Right forelimb (tissue), 1 donor: ENCODE measurements at regions not wholly inside any gene's neighbourhood (a gene's known extent, or its start where the extent isn't known, plus 50 kb on each side); places are given as distances from the start of the nearest gene placed in this dataset.
"Not testable (repeated sequence)": the region's sequence is repeated elsewhere in the genome, so short reads cannot be mapped to it uniquely, and the experiment has no call there.

Experiments
- DNase-seq: peaks from one replicate; pipeline ENCODE4 v3.0.0-alpha.2; 2018

- DNase-seq, result no peak
Observed at GRCh38 chr5:18276939-18277338, 642.7 kb downstream of the TAF11L14 start.

GRCh38 chr5:18281947-18282581 lies 647.8 kb downstream of the TAF11L14 start:
- no peak for DNase-seq

GRCh38 chr5:18285257-18285656 lies 651.0 kb downstream of the TAF11L14 start:
- DNase-seq, result no peak

- DNase-seq, result no peak
Observed at GRCh38 chr5:18292146-18292545, 657.9 kb downstream of the TAF11L14 start.

GRCh38 chr5:18295696-18296095 lies 661.4 kb downstream of the TAF11L14 start:
- DNase-seq, result not testable (repeated sequence)

- no peak for DNase-seq
Observed at GRCh38 chr5:18299166-18299565, 664.9 kb downstream of the TAF11L14 start.

GRCh38 chr5:18305288-18305924 lies 671.1 kb downstream of the TAF11L14 start:
- peak; percentile 57 for DNase-seq

GRCh38 chr5:18311266-18311665 lies 677.0 kb downstream of the TAF11L14 start:
- DNase-seq, result no peak

- DNase-seq, result no peak
Observed at GRCh38 chr5:18312016-18312415, 677.8 kb downstream of the TAF11L14 start.

GRCh38 chr5:18314192-18314778 lies 680.0 kb downstream of the TAF11L14 start:
- DNase-seq, result no peak

- no peak for DNase-seq
Observed at GRCh38 chr5:18321262-18321942, 687.1 kb downstream of the TAF11L14 start.

GRCh38 chr5:18323891-18324290 lies 689.6 kb downstream of the TAF11L14 start:
- DNase-seq, result no peak

GRCh38 chr5:18325431-18325830 lies 691.2 kb downstream of the TAF11L14 start:
- no peak for DNase-seq

GRCh38 chr5:18329328-18329727 lies 695.1 kb downstream of the TAF11L14 start:
- no peak for DNase-seq

- DNase-seq, result no peak
Observed at GRCh38 chr5:18333841-18334240, 699.6 kb downstream of the TAF11L14 start.

GRCh38 chr5:18334949-18335348 lies 700.7 kb downstream of the TAF11L14 start:
- DNase-seq, result no peak

- no peak for DNase-seq
Observed at GRCh38 chr5:18354828-18355227, 720.6 kb downstream of the TAF11L14 start.

GRCh38 chr5:18357486-18357885 lies 723.2 kb downstream of the TAF11L14 start:
- no peak for DNase-seq

GRCh38 chr5:18366234-18366633 lies 732.0 kb downstream of the TAF11L14 start:
- DNase-seq, result no peak

- DNase-seq, result no peak
Observed at GRCh38 chr5:18370531-18370930, 736.3 kb downstream of the TAF11L14 start.

- DNase-seq, result no peak
Observed at GRCh38 chr5:18375641-18376040, 741.4 kb downstream of the TAF11L14 start.

- DNase-seq, result no peak
Observed at GRCh38 chr5:18378066-18378465, 743.8 kb downstream of the TAF11L14 start.

GRCh38 chr5:18379189-18379588 lies 744.9 kb downstream of the TAF11L14 start:
- DNase-seq, result no peak
